Tibial artery (tissue), 4 donors: ENCODE measurements at regions not wholly inside any gene's neighbourhood (a gene's known extent, or its start where the extent isn't known, plus 50 kb on each side); places are given as distances from the start of the nearest gene placed in this dataset.

Experiments used
- DNase-seq, 2 donors: peaks; one replicate each; pipeline ENCODE4 v3.0.0-alpha.2; 2019
- H3K27ac ChIP-seq, 2 donors: fragments of 200-600 bp; sonication (generic) in 1 of 2; 1 replicate in 1 of 2; 2 replicates in 1 of 2; pipeline ENCODE4 v1.5.1; 2018 to 2019; ENCODE audit warnings: mild to moderate bottlenecking in 1 of 2
- H3K27me3 ChIP-seq, 2 donors: fragments of 200-600 bp; sonication (generic) in 1 of 2; one replicate each; pipeline versions ENCODE4 v1.5.1 to v1.6.0; 2016 to 2019
- H3K36me3 ChIP-seq, 3 donors: fragments of 200-600 bp; sonication (generic) in 2 of 3; one replicate each; pipeline ENCODE4 v1.5.1; 2016 to 2019; ENCODE audit warnings: mild to moderate bottlenecking in 2 of 3
- H3K4me1 ChIP-seq, 4 donors: fragments of 200-600 bp; sonication (generic) in 2 of 4; 1 replicate in 3 of 4; 2 replicates in 1 of 4; pipeline ENCODE4 v1.5.1; 2016 to 2019
- H3K4me3 ChIP-seq, 2 donors: fragments of 200-600 bp; sonication (generic) in 1 of 2; 1 replicate in 1 of 2; 2 replicates in 1 of 2; pipeline ENCODE4 v1.5.1; 2018 to 2019; ENCODE audit warnings: mild to moderate bottlenecking in 2 of 2
- H3K9me3 ChIP-seq, 3 donors: fragments of 200-600 bp; sonication (generic) in 1 of 3; one replicate each; pipeline ENCODE4 v1.5.1; 2016 to 2019
- CTCF ChIP-seq, 2 experiments: fragments of 200-600 bp in 1 of 2; fragments of 450-650 bp in 1 of 2; IDR thresholded peaks; one replicate each; pipeline ENCODE4 v1.5.1; 2017 to 2019; ENCODE audit warnings: antibody characterized with exemption in 2 of 2, mild to moderate bottlenecking in 1 of 2, moderate library complexity in 1 of 2
- intact Hi-C: fragments of 100-400 bp; cut with DNase I; formaldehyde crosslinking; loops from one replicate; pipeline ENCODE4 v1.15.0; 2023; ENCODE audit warnings: low total_unique reads

DNA sequence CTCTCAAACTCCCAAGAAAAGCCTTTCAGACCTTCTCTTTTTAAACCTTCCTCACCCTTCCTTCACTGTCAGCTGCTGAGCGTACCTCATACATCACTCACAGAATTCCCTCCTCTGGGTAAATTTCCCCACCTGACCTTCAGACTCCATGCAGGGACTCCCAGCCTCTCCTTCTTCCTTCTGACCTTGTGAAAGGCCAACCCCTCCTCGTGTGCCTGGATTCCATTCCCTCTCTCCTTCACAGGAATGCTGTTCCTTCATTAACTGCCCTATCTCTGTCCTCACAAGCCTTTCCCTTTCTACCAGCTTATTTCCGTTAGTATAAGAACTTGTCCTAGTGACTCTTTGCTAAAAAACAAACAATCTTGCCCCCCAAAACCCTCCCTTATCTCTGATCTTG lies 69.7 kb upstream of the MME start:
- Histone ChIP-seq H3K4me3 (no peak overlapping the region), H3K9me3 (no peaks in the 10 kb centered on the region), H3K27ac (no peak overlapping the region), H3K27me3 (no peaks in the 10 kb centered on the region), H3K4me1 (no peaks in the 10 kb centered on the region), H3K36me3 (no peaks in the 10 kb centered on the region)
- intact Hi-C loops = no loop called here
- DNase-seq = no peak
- no peak for TF ChIP-seq CTCF (IDR thresholded peaks at IDR 0.05)

DNA sequence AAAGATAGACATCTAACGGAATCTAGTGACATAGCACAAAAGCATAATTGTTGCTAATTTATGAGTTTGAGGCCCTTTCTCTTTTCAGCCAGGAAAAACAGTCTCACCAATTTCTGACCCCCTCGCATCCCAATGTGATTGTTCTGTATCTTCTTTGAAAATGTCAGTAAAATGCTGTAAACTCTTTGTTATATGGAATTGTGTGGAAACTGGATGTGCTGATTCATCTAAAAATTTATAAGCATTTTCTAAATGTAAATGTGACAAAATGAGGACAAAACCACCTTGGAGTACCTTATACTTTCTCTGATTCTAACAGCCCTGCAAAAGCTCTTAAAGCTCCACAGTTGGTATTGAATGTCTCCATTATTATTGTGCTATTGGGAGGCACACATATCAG lies 70.9 kb upstream of the MME start:
- Histone ChIP-seq H3K36me3 (no peaks in the 10 kb centered on the region), H3K27me3 (no peaks in the 10 kb centered on the region), H3K9me3 (no peaks in the 10 kb centered on the region), H3K4me3 (no peak overlapping the region), H3K27ac (no peak overlapping the region), H3K4me1 (no peaks in the 10 kb centered on the region)
- intact Hi-C loops = no loop called here
- no peak for DNase-seq
- no peak for TF ChIP-seq CTCF (IDR thresholded peaks at IDR 0.05)

- Histone ChIP-seq H3K27me3 (no peaks in the 10 kb centered on the region), H3K27ac (no peak overlapping the region), H3K9me3 (no peaks in the 10 kb centered on the region), H3K4me1 (no peaks in the 10 kb centered on the region), H3K36me3 (no peaks in the 10 kb centered on the region), H3K4me3 (no peak overlapping the region)
- TF ChIP-seq CTCF (IDR thresholded peaks at IDR 0.05) = no peak
- intact Hi-C loops = no loop called here
- DNase-seq = no peak
Measured at GRCh38 chr3:155007729-155008128, 72.4 kb upstream of the MME start.

GRCh38 chr3:155001289-155002010 lies 78.7 kb upstream of the MME start:
- no peaks in the 10 kb centered on the region for H3K27me3 ChIP-seq
- TF ChIP-seq CTCF (IDR thresholded peaks at IDR 0.05) = no peak
- H3K4me1 ChIP-seq = no peaks in the 10 kb centered on the region
- no peak overlapping the region for H3K27ac ChIP-seq
- intact Hi-C loops = no loop called here
- H3K9me3 ChIP-seq = no peaks in the 10 kb centered on the region
- H3K4me3 ChIP-seq = no peak overlapping the region
- no peak for DNase-seq
- no peaks in the 10 kb centered on the region for H3K36me3 ChIP-seq

DNA sequence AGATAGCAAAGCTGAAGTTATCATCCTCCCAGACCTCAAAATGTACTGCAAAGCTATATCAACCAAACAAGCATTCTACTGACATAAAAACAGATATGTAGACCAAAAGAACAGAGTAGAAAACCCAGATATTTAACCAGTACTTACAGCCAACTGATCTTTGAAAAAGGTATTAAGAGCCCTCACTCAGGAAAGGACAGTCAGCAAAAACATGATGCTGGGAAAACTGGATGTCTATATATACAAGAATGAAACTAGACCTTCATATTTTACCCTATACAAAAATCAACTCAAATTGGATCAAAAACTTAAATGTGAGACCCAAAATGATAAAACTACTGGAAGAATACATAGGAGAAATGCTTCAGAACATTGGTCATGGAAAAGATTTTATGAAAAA lies 87.5 kb upstream of the MME start:
- Histone ChIP-seq H3K27ac (no peak overlapping the region), H3K4me3 (no peak overlapping the region), H3K36me3 (no peaks in the 10 kb centered on the region), H3K4me1 (no peaks in the 10 kb centered on the region), H3K27me3 (no peaks in the 10 kb centered on the region), H3K9me3 (no peaks in the 10 kb centered on the region)
- intact Hi-C loops = no loop called here
- TF ChIP-seq CTCF (IDR thresholded peaks at IDR 0.05) = no peak
- no peak for DNase-seq

GRCh38 chr3:154990543-154990942 lies 89.6 kb upstream of the MME start:
- Histone ChIP-seq H3K9me3 (no peaks in the 10 kb centered on the region), H3K36me3 (no peaks in the 10 kb centered on the region), H3K4me3 (no peak overlapping the region), H3K4me1 (no peaks in the 10 kb centered on the region), H3K27ac (no peak overlapping the region), H3K27me3 (no peaks in the 10 kb centered on the region)
- DNase-seq = no peak
- no peak for TF ChIP-seq CTCF (IDR thresholded peaks at IDR 0.05)
- intact Hi-C loops = no loop called here
